H1 (cell line): ENCODE measurements at regions not wholly inside any gene's neighbourhood (a gene's known extent, or its start where the extent isn't known, plus 50 kb on each side); places are given as distances from the start of the nearest gene placed in this dataset.

Experiments
- CTCF ChIA-PET: fragments of 300-600 bp; sonication (Branson Sonifier 250); formaldehyde crosslinking; loops from one replicate; lab custom pipeline; 2021; ENCODE audit not compliant: partially characterized antibody; lab: Charles Lee
- POLR2A ChIA-PET: fragments of 300-600 bp; sonication (Branson Sonifier 250); formaldehyde crosslinking; loops from one replicate; lab custom pipeline; 2021; ENCODE audit warnings: inconsistent platforms; ENCODE audit not compliant: partially characterized antibody; lab: Charles Lee
- DNase-seq, 2 experiments: peaks; one replicate each; pipeline versions ENCODE4 v3.0.0 to v3.0.0-alpha.2; 2010 to 2022; ENCODE audit warnings: low spot score in 2 of 2, low read depth in 1 of 2, mixed read lengths in 1 of 2
- FAIRE-seq: peaks from 2 replicates; lab custom pipeline; 2011; peaks lifted over from hg19 to GRCh38; lab: Jason Lieb, UNC
- H2AFZ ChIP-seq: 2 replicates; pipeline ENCODE4 v1.8.1; 2012; ENCODE audit warnings: low read length, inconsistent platforms
- H2AK5ac ChIP-seq: 2 replicates; pipeline ENCODE4 v1.6.1; 2013; ENCODE audit warnings: low read depth, low read length
- H2BK120ac ChIP-seq: replicated peaks from 2 replicates; pipeline ENCODE3; 2013; ENCODE audit warnings: low read depth, low read length, inconsistent platforms
- H2BK12ac ChIP-seq: 2 replicates; pipeline ENCODE4 v1.6.1; 2013; ENCODE audit warnings: low read depth, low read length
- H2BK15ac ChIP-seq: 2 replicates; pipeline ENCODE4 v1.6.1; 2013; ENCODE audit warnings: low read length
- H2BK20ac ChIP-seq: 2 replicates; pipeline ENCODE4 v1.6.1; 2013; ENCODE audit warnings: low read length
- H2BK5ac ChIP-seq: 2 replicates; pipeline ENCODE4 v1.6.1; 2013; ENCODE audit warnings: low read depth, low read length
- H3K14ac ChIP-seq: 2 replicates; pipeline ENCODE4 v1.6.1; 2013; ENCODE audit warnings: inconsistent platforms; ENCODE audit not compliant: insufficient read length
- H3K18ac ChIP-seq: 2 replicates; pipeline ENCODE4 v1.6.1; 2013; ENCODE audit warnings: low read length; ENCODE audit errors: extremely low read depth
- H3K23ac ChIP-seq: 2 replicates; pipeline ENCODE4 v1.6.1; 2013; ENCODE audit warnings: inconsistent platforms; ENCODE audit not compliant: insufficient read length
- H3K23me2 ChIP-seq: 2 replicates; pipeline ENCODE4 v1.6.1; 2013; ENCODE audit warnings: low read depth, low read length
- H3K27ac ChIP-seq: 2 replicates; pipeline ENCODE4 v1.6.1; 2011; ENCODE audit warnings: low read depth, low read length, inconsistent platforms
- H3K27me3 ChIP-seq, 4 experiments: replicated peaks in 1 of 4; 1 replicate in 1 of 4; 2 replicates in 3 of 4; pipeline versions ENCODE4 v1.6.1 to v1.8.1; 2011 to 2013; ENCODE audit warnings: low read length in 3 of 4, mild to moderate bottlenecking in 3 of 4, inconsistent platforms in 2 of 4, mixed read lengths in 2 of 4, moderate library complexity in 1 of 4; ENCODE audit not compliant: control insufficient read depth in 3 of 4, insufficient read depth in 3 of 4; ENCODE audit errors: extremely low read depth in 1 of 4
- H3K36me3 ChIP-seq, 4 experiments: 2 replicates each; pipeline versions ENCODE4 v1.6.1 to v1.8.1; 2011 to 2013; ENCODE audit warnings: mild to moderate bottlenecking in 4 of 4, low read length in 3 of 4, moderate library complexity in 2 of 4, control low read depth in 1 of 4, inconsistent platforms in 1 of 4; ENCODE audit not compliant: insufficient read depth in 4 of 4, control insufficient read depth in 2 of 4
- H3K4ac ChIP-seq: replicated peaks from 2 replicates; pipeline ENCODE3; 2013; ENCODE audit warnings: low read length, low read depth, mixed read lengths, inconsistent platforms; ENCODE audit not compliant: insufficient read length
- H3K4me1 ChIP-seq, 4 experiments: replicated peaks in 1 of 4; 1 replicate in 1 of 4; 2 replicates in 3 of 4; pipeline versions ENCODE4 v1.6.1 to v1.8.1; 2011 to 2013; ENCODE audit warnings: low read length in 3 of 4, inconsistent platforms in 2 of 4, mixed read lengths in 1 of 4; ENCODE audit not compliant: insufficient read depth in 4 of 4, control insufficient read depth in 3 of 4
- H3K4me2 ChIP-seq, 2 experiments: 2 replicates each; pipeline versions ENCODE4 v1.6.1 to v1.8.1; 2011 to 2013; ENCODE audit warnings: low read depth in 2 of 2, low read length in 2 of 2, control low read depth in 1 of 2, inconsistent platforms in 1 of 2, mild to moderate bottlenecking in 1 of 2; ENCODE audit not compliant: insufficient read depth in 1 of 2
- H3K4me3 ChIP-seq, 4 experiments: fragments of 200-600, 300-600 bp in 1 of 4; sonication (generic), shearing (Covaris generic), sonication (Bioruptor Twin) in 1 of 4; 2 replicates each; pipeline versions ENCODE4 v1.5.1 to v1.8.1; 2011 to 2016; ENCODE audit warnings: low read length in 4 of 4, low read depth in 3 of 4, control low read depth in 2 of 4, inconsistent platforms in 2 of 4, mild to moderate bottlenecking in 2 of 4, mixed read lengths in 1 of 4, moderate library complexity in 1 of 4; ENCODE audit not compliant: insufficient read depth in 2 of 4; ENCODE audit errors: extremely low read depth in 1 of 4
- H3K56ac ChIP-seq: replicated peaks from 2 replicates; pipeline ENCODE3; 2013; ENCODE audit warnings: low read depth, mild to moderate bottlenecking, mixed read lengths, low read length, inconsistent platforms; ENCODE audit not compliant: insufficient read length
- H3K79me1 ChIP-seq: 2 replicates; pipeline ENCODE4 v1.6.1; 2013; ENCODE audit warnings: low read depth, low read length, control low read depth
- H3K79me2 ChIP-seq, 2 experiments: 2 replicates each; pipeline versions ENCODE4 v1.6.1 to v1.8.1; 2012 to 2013; ENCODE audit warnings: low read length in 2 of 2, mild to moderate bottlenecking in 2 of 2, inconsistent platforms in 1 of 2; ENCODE audit not compliant: insufficient read depth in 2 of 2, control insufficient read depth in 1 of 2
- H3K9ac ChIP-seq, 4 experiments: replicated peaks in 1 of 4; 1 replicate in 1 of 4; 2 replicates in 3 of 4; pipeline versions ENCODE4 v1.6.1 to v1.8.1; 2011 to 2013; ENCODE audit warnings: low read depth in 3 of 4, low read length in 3 of 4, control low read depth in 2 of 4, mild to moderate bottlenecking in 2 of 4, moderate library complexity in 2 of 4, inconsistent platforms in 1 of 4; ENCODE audit errors: extremely low read depth in 1 of 4
- H3K9me3 ChIP-seq, 2 experiments: 2 replicates each; pipeline versions ENCODE4 v1.6.1 to v1.8.1; 2012 to 2013; ENCODE audit warnings: mild to moderate bottlenecking in 2 of 2, moderate library complexity in 2 of 2, control low read depth in 1 of 2, inconsistent platforms in 1 of 2, low read depth in 1 of 2, low read length in 1 of 2, mixed read lengths in 1 of 2; ENCODE audit not compliant: insufficient read depth in 2 of 2
- H4K20me1 ChIP-seq, 2 experiments: replicated peaks in 1 of 2; 2 replicates each; pipeline versions ENCODE3 to v1.8.1; 2011 to 2013; ENCODE audit warnings: inconsistent platforms in 2 of 2, low read length in 2 of 2, mild to moderate bottlenecking in 1 of 2; ENCODE audit not compliant: insufficient read depth in 2 of 2, control insufficient read depth in 1 of 2
- H4K5ac ChIP-seq: 2 replicates; pipeline ENCODE4 v1.6.1; 2013; ENCODE audit warnings: low read length, low read depth, mixed read lengths, inconsistent platforms; ENCODE audit not compliant: insufficient read length
- H4K8ac ChIP-seq: 2 replicates; pipeline ENCODE4 v1.8.0; 2013; ENCODE audit warnings: mild to moderate bottlenecking, moderate library complexity, low read length, inconsistent platforms; ENCODE audit not compliant: insufficient read depth; ENCODE audit errors: extremely low read depth
- H4K91ac ChIP-seq: replicated peaks from 2 replicates; pipeline ENCODE3; 2013; ENCODE audit warnings: low read length, mixed read lengths, inconsistent platforms; ENCODE audit not compliant: insufficient read length
- JUND ChIP-seq: IDR thresholded peaks from 2 replicates; pipeline ENCODE4 v1.6.1; 2011; ENCODE audit warnings: mild to moderate bottlenecking, improper control_type of control experiment, low read length
- POU5F1 ChIP-seq: IDR thresholded peaks from 2 replicates; pipeline ENCODE4 v1.6.1; 2011; ENCODE audit warnings: low read depth, mild to moderate bottlenecking, low read length, moderate library complexity
- SAP30 ChIP-seq: fragments of 300-600 bp; sonication (generic); IDR thresholded peaks from 2 replicates; pipeline ENCODE4 v1.7.1; 2012; ENCODE audit warnings: low read length, moderate library complexity, mild to moderate bottlenecking, inconsistent platforms; ENCODE audit not compliant: insufficient read depth, insufficient replicate concordance
- SIX5 ChIP-seq: IDR thresholded peaks from 2 replicates; pipeline ENCODE4 v1.6.1; 2011; ENCODE audit warnings: mild to moderate bottlenecking, low read depth, low read length
- USF2 ChIP-seq: IDR thresholded peaks from 2 replicates; pipeline ENCODE4 v1.6.1; 2011; ENCODE audit warnings: low read length, improper control_type of control experiment
- WGBS, 2 experiments: shearing (Covaris generic) in 1 of 2; methylation state at CpG; one replicate each; pipeline versions ENCODE4 v1.1.6 to v1.1.7; 2013 to 2015; ENCODE audit warnings: low lambda C conversion rate in 2 of 2, mixed read lengths in 2 of 2, inconsistent platforms in 1 of 2, low coverage in 1 of 2, missing lambda C conversion rate in 1 of 2; ENCODE audit not compliant: insufficient replicate concordance in 2 of 2, insufficient coverage in 1 of 2, insufficient read length in 1 of 2; ENCODE audit errors: extremely low coverage in 1 of 2, missing lambda C conversion rate in 1 of 2; 5-methylcytosine and 5-hydroxymethylcytosine counted together

- no peak overlapping the region for H2BK20ac ChIP-seq
- no peaks in the 10 kb centered on the region for H4K20me1 ChIP-seq
- ChIA-PET POLR2A (no interaction called here), CTCF (interaction anchor here (0.7 to 1.3 kb wide), 2 partner anchors 161 to 254 kb away, joined by 3 read pairs; no protein-coding TSS in a partner anchor)
- DNase-seq (no peak), FAIRE-seq (no peak)
- no peak overlapping the region for H3K23ac ChIP-seq
- peak; percentile 60; the same call in 1 of the 2 replicates for TF ChIP-seq JUND
- no peak for TF ChIP-seq SAP30
- TF ChIP-seq USF2: no peak
- TF ChIP-seq SIX5: no peak
- TF ChIP-seq POU5F1: 0 out of 2 replicates have a peak, but pooled peaks have one; percentile 41
- no peak overlapping the region for H3K4me3 ChIP-seq
- H2AK5ac ChIP-seq: no peak overlapping the region
- no peak overlapping the region for H2BK5ac ChIP-seq
- no peak overlapping the region for H3K56ac ChIP-seq
- H3K79me1 ChIP-seq: no peaks in the 10 kb centered on the region; the same call in 1 of the 2 replicates
- H3K18ac ChIP-seq: no peak overlapping the region
- no peak overlapping the region for H3K27ac ChIP-seq
- H3K4me1 ChIP-seq: no peaks in the 10 kb centered on the region
- H3K27me3 ChIP-seq: no peaks in the 10 kb centered on the region
- 100% methylated on average over 2 of the region's 2 CpGs; no CpG with 5 or more reads in 1 of the 2 experiments for WGBS, 2 experiments
- no peak overlapping the region for H2BK120ac ChIP-seq
- no peaks in the 10 kb centered on the region for H3K23me2 ChIP-seq
- H2BK15ac ChIP-seq: no peak overlapping the region
- H3K79me2 ChIP-seq: no peaks in the 10 kb centered on the region; a peak in 1 of 4 replicates
- H3K9ac ChIP-seq: no peak overlapping the region
- H2AFZ ChIP-seq: no peak overlapping the region
- no peak overlapping the region for H3K4ac ChIP-seq
- no peak overlapping the region for H4K5ac ChIP-seq
- peaks cover 0 to 3% (median 0%) of the 10 kb centered on the region in 4 experiments; a peak in 2 of 8 replicates for H3K36me3 ChIP-seq
- H3K9me3 ChIP-seq: peaks cover 13 to 16% of the 10 kb centered on the region in 2 experiments
- H2BK12ac ChIP-seq: no peak overlapping the region
- no peak overlapping the region for H3K14ac ChIP-seq
- H4K91ac ChIP-seq: no peak overlapping the region
- no peak overlapping the region for H4K8ac ChIP-seq
- no peak overlapping the region for H3K4me2 ChIP-seq
These were observed 272.1 kb upstream of the IL12B start for GRCh38 chr5:159602434-159602833.
